CD4-positive, alpha-beta T cell (primary cell): ENCODE measurements at regions not wholly inside any gene's neighbourhood (a gene's known extent, or its start where the extent isn't known, plus 50 kb on each side); places are given as distances from the start of the nearest gene placed in this dataset.

Experiments
- ATAC-seq: fragments of 200-7000 bp; cut with Tn5 transposase; one replicate; pipeline ENCODE4 v1.10.0; 2022; ENCODE audit warnings: mild to moderate bottlenecking; ENCODE audit not compliant: poor library complexity
- CTCF ChIA-PET: fragments of 350-600 bp; sonication (Branson Sonifier 250); formaldehyde crosslinking; loops from one replicate; lab custom pipeline; 2021; ENCODE audit warnings: antibody characterized with exemption, inconsistent platforms; lab: Charles Lee
- POLR2A ChIA-PET: fragments of 350-600 bp; sonication (Branson Sonifier 250); formaldehyde crosslinking; loops from one replicate; lab custom pipeline; 2021; ENCODE audit warnings: antibody characterized with exemption, inconsistent platforms; lab: Charles Lee
- DNase-seq, 14 experiments: peaks; one replicate each; pipeline ENCODE4 v3.0.0-alpha.2; 2013 to 2020; ENCODE audit warnings: mixed read lengths in 2 of 14
- H3K27ac ChIP-seq, 2 donors: one replicate each; pipeline versions ENCODE4 v1.5.1 to v1.7.0; 2013; ENCODE audit warnings: low read length in 2 of 2, low read depth in 1 of 2, mild to moderate bottlenecking in 1 of 2
- H3K27me3 ChIP-seq, 2 experiments: 1 replicate in 1 of 2; 2 replicates in 1 of 2; pipeline versions ENCODE4 v1.6.1 to v1.7.0; 2013; ENCODE audit warnings: low read length in 2 of 2, control low read depth in 1 of 2, mild to moderate bottlenecking in 1 of 2, moderate library complexity in 1 of 2; ENCODE audit not compliant: insufficient read depth in 2 of 2, control insufficient read depth in 1 of 2
- H3K36me3 ChIP-seq: one replicate; pipeline ENCODE4 v1.6.1; 2013; ENCODE audit warnings: low read length, control low read depth; ENCODE audit not compliant: insufficient read depth
- H3K4me1 ChIP-seq: one replicate; pipeline ENCODE4 v1.6.1; 2013; ENCODE audit warnings: low read length, control low read depth; ENCODE audit not compliant: insufficient read depth
- H3K4me3 ChIP-seq: one replicate; pipeline ENCODE4 v1.5.1; 2013; ENCODE audit warnings: mild to moderate bottlenecking, low read length, moderate library complexity
- H3K9me3 ChIP-seq, 2 experiments: 1 replicate in 1 of 2; 2 replicates in 1 of 2; pipeline versions ENCODE4 v1.6.1 to v1.7.0; 2013; ENCODE audit warnings: low read length in 2 of 2, mild to moderate bottlenecking in 2 of 2, control low read depth in 1 of 2, moderate library complexity in 1 of 2; ENCODE audit not compliant: control insufficient read depth in 1 of 2, insufficient read depth in 1 of 2
- H3K27ac Mint-ChIP-seq: one replicate; pipeline ENCODE4 v1.8.0; 2020; ENCODE audit warnings: mixed read lengths
- H3K27me3 Mint-ChIP-seq: one replicate; pipeline ENCODE4 v1.8.0; 2021; ENCODE audit warnings: mixed read lengths
- H3K36me3 Mint-ChIP-seq: one replicate; pipeline ENCODE4 v1.8.0; 2021; ENCODE audit warnings: low read depth, mixed read lengths
- H3K4me1 Mint-ChIP-seq: one replicate; pipeline ENCODE4 v1.8.0; 2021; ENCODE audit warnings: low read depth, mixed read lengths
- H3K4me3 Mint-ChIP-seq: one replicate; pipeline ENCODE4 v1.8.0; 2020; ENCODE audit warnings: mild to moderate bottlenecking, mixed read lengths
- H3K9me3 Mint-ChIP-seq: one replicate; pipeline ENCODE4 v1.8.0; 2020; ENCODE audit warnings: mixed read lengths
- CTCF ChIP-seq: fragments of 200-600 bp; IDR thresholded peaks from one replicate; pipeline ENCODE4 v1.8.0; 2022; ENCODE audit warnings: antibody characterized with exemption, mild to moderate bottlenecking
- intact Hi-C, 2 experiments: fragments of 100-400 bp; cut with DNase I in 1 of 2; cut with micrococcal nuclease in 1 of 2; formaldehyde crosslinking; loops; one replicate each; pipeline versions ENCODE4 v1.15.1 to v1.9.0; 2023 to 2025; cut with DNase I, micrococcal nuclease

- no peaks in the 10 kb centered on the region for H3K27me3 ChIP-seq
- H3K4me1 ChIP-seq = no peaks in the 10 kb centered on the region
- H3K4me1 Mint-ChIP-seq = no peaks in the 10 kb centered on the region
- H3K4me3 Mint-ChIP-seq = no peak overlapping the region
- H3K27ac ChIP-seq = no peak overlapping the region
- CTCF ChIA-PET = no interaction called here
- no peaks in the 10 kb centered on the region for H3K36me3 ChIP-seq
- ATAC-seq (no peak), DNase-seq (no peak)
- no peak overlapping the region for H3K27ac Mint-ChIP-seq
- H3K9me3 Mint-ChIP-seq = peaks cover 22% of the 10 kb centered on the region
- no peaks in the 10 kb centered on the region for H3K36me3 Mint-ChIP-seq
- no peak for TF ChIP-seq CTCF
- H3K27me3 Mint-ChIP-seq = no peaks in the 10 kb centered on the region
- H3K9me3 ChIP-seq = no peaks in the 10 kb centered on the region
- POLR2A ChIA-PET = no interaction called here
- no peak overlapping the region for H3K4me3 ChIP-seq
- intact Hi-C loops = no loop called here
Observed at GRCh38 chr12:24386836-24387235, 437.4 kb upstream of the SOX5 start.

DNA sequence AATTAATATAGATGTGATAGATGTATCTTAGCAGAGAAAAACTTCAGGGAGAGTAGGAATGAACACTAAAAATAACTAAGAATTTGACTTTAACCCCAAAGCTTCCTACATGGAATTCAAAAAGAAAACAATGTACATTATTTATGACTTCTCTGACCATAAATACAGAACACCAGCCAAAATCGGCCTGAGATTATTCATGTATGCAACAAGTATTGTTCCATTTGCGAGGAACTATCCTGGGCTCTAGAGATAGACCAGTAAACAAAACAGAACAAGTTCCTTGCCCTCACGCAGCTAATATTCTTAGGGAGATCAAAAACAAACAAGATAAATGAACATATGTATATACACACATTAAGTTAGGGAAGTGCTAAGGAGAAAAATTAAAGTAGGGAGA lies 432.3 kb upstream of the SOX5 start:
- Mint-ChIP-seq H3K9me3 (peaks cover 8% of the 10 kb centered on the region), H3K27me3 (no peaks in the 10 kb centered on the region), H3K27ac (no peak overlapping the region), H3K4me1 (no peaks in the 10 kb centered on the region), H3K36me3 (no peaks in the 10 kb centered on the region), H3K4me3 (no peak overlapping the region)
- Histone ChIP-seq H3K4me3 (no peak overlapping the region), H3K27ac (no peak overlapping the region), H3K36me3 (no peaks in the 10 kb centered on the region), H3K4me1 (no peaks in the 10 kb centered on the region), H3K9me3 (no peaks in the 10 kb centered on the region), H3K27me3 (no peaks in the 10 kb centered on the region)
- intact Hi-C loops = no loop called here
- ChIA-PET POLR2A (no interaction called here), CTCF (no interaction called here)
- TF ChIP-seq CTCF = no peak
- DNase-seq (no peak), ATAC-seq (no peak)

DNA sequence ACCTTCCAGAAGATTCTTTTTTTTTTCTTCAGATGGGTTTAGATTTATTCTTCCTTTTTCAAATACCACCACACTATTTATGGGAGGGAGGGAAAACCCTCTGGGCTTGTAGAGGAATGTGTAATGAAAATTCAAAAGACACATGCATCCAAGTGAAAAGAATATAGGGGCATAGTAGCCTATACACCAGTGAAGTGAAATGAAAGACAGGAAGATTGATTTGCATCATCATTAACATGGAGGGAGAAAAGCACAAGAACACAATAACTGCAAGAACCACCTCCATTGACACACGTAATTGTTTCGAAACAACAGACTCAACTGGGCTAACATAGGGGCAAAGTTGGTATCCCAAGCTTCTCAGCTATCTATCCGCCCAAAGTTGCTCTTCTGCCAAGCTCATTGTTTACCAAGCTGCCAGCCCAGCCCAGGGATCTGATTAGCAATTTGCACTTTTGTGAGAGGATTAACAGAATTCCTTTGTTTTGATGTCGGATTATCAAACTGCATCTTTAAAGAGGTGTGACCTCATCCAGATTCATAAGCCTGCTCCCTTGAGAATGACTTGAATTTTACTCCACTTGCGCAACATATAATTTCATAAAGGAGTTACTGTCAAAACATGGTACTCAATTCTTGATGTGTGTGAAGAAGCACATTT lies 430.5 kb upstream of the SOX5 start:
- H3K4me1 ChIP-seq = no peaks in the 10 kb centered on the region
- no peaks in the 10 kb centered on the region for H3K9me3 ChIP-seq
- H3K4me1 Mint-ChIP-seq = no peaks in the 10 kb centered on the region
- ATAC-seq = no peak
- H3K27me3 Mint-ChIP-seq = no peaks in the 10 kb centered on the region
- DNase-seq = no peak
- peaks cover 8% of the 10 kb centered on the region for H3K9me3 Mint-ChIP-seq
- intact Hi-C loops = no loop called here
- TF ChIP-seq CTCF = no peak
- no peak overlapping the region for H3K4me3 ChIP-seq
- no peaks in the 10 kb centered on the region for H3K27me3 ChIP-seq
- H3K27ac ChIP-seq = no peak overlapping the region
- no peak overlapping the region for H3K27ac Mint-ChIP-seq
- ChIA-PET CTCF (no interaction called here), POLR2A (no interaction called here)
- no peak overlapping the region for H3K4me3 Mint-ChIP-seq
- no peaks in the 10 kb centered on the region for H3K36me3 Mint-ChIP-seq
- no peaks in the 10 kb centered on the region for H3K36me3 ChIP-seq
